ENCODE measurements at regions not wholly inside any gene's neighbourhood (a gene's known extent, or its start where the extent isn't known, plus 50 kb on each side); places are given as distances from the start of the nearest gene placed in this dataset.
"Not testable (repeated sequence)": the region's sequence is repeated elsewhere in the genome, so short reads cannot be mapped to it uniquely, and the experiment has no call there.

GRCh38 chr3:171980578-171981270 lies 58.7 kb upstream of the FNDC3B start:
- no peak for TF ChIP-seq CTCF (IDR thresholded peaks at IDR 0.05)
- Histone ChIP-seq H3K4me3 (no peak overlapping the region), H3K27ac (no peak overlapping the region)
- no peak for DNase-seq (ENCODE audit: low spot score)

GRCh38 chr3:171981271-171981605 lies 58.1 kb upstream of the FNDC3B start:
- TF ChIP-seq CTCF (IDR thresholded peaks at IDR 0.05), result no peak
- H3K27ac ChIP-seq, result no peak overlapping the region
- DNase-seq (ENCODE audit: low spot score), result no peak
- H3K4me3 ChIP-seq, result no peak overlapping the region

- DNase-seq (ENCODE audit: low spot score), result no peak
- no peak overlapping the region for H3K27ac ChIP-seq
- no peak overlapping the region for H3K4me3 ChIP-seq
- TF ChIP-seq CTCF (IDR thresholded peaks at IDR 0.05), result no peak
Measured at GRCh38 chr3:171982828-171983227, 56.5 kb upstream of the FNDC3B start.

- not testable (repeated sequence) for DNase-seq (ENCODE audit: low spot score); H3K27ac ChIP-seq; H3K4me3 ChIP-seq
Measured at GRCh38 chr3:171983685-171984084, 55.7 kb upstream of the FNDC3B start.

- TF ChIP-seq CTCF (IDR thresholded peaks at IDR 0.05), result no peak
- no peak overlapping the region for H3K4me3 ChIP-seq
- DNase-seq (ENCODE audit: low spot score), result no peak
- no peak overlapping the region for H3K27ac ChIP-seq
Measured at GRCh38 chr3:171984883-171985282, 54.5 kb upstream of the FNDC3B start.

- no peak overlapping the region for H3K27ac ChIP-seq
- no peak for TF ChIP-seq CTCF (IDR thresholded peaks at IDR 0.05)
Measured at GRCh38 chr3:171986176-171986575, 53.2 kb upstream of the FNDC3B start.

GRCh38 chr3:171986757-171987518 lies 52.4 kb upstream of the FNDC3B start:
- no peak for TF ChIP-seq CTCF (IDR thresholded peaks at IDR 0.05)
- no peak overlapping the region for H3K4me3 ChIP-seq

More at GRCh38 chr3:171986176-171986575, 53.2 kb upstream of the FNDC3B start:
- no peak for DNase-seq (ENCODE audit: low spot score)
- H3K4me3 ChIP-seq, result no peak overlapping the region

More at GRCh38 chr3:171986757-171987518, 52.4 kb upstream of the FNDC3B start:
- H3K27ac ChIP-seq, result no peak overlapping the region
- DNase-seq (ENCODE audit: low spot score), result no peak
